ENCODE measurements at regions not wholly inside any gene's neighbourhood (a gene's known extent, or its start where the extent isn't known, plus 50 kb on each side); places are given as distances from the start of the nearest gene placed in this dataset.

DNA sequence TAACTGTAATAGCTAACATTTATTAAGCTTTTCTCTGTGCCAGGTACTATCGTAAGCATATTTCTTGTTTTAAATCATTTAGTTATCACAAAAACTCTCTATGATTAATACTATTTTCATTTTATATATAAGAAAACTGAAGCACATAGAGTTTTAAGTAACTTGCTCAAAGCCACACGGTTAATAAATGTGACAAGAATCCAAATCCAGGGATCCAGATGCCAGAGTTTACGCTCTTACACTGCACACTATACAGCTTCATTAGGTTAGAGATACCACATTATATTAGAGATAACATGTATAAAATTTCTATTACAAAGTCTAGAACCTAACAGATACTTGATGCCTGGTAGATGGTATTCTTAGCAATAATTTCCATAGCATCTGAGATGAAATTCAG is 265.2 kb downstream of the SHOX2 start:
- TF ChIP-seq POLR2A (IDR thresholded peaks at IDR 0.05; ENCODE audit: extremely low read depth, insufficient read length) (no peak), CTCF (IDR thresholded peaks at IDR 0.05; ENCODE audit: low read depth, low read length) (no peak)
